ENCODE measurements at regions not wholly inside any gene's neighbourhood (a gene's known extent, or its start where the extent isn't known, plus 50 kb on each side); places are given as distances from the start of the nearest gene placed in this dataset.

DNA sequence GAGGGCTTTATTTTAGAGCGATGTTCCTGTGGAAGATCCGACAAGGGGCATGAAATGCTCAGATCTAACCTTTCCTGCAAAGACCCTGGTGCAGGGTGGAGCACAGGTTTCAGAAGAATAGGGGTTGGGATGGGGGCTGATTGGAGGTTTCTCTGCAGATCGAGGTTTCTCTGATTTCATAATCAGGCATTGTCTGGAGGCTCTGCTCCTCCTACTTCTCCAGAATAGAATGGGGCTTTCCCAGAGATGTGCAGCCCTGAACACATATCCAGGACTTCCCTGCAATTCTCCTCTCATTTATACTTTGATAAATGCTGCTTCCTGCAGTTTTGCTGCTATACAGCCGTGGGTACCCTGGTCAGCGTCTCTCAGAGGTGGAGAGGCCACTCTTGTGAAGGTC, 397.6 kb upstream of the BOD1L1 start:
- Mint-ChIP-seq H3K27me3 (peaks cover 12% of the 10 kb centered on the region), H3K4me3 (no peak overlapping the region), H3K9me3 (no peaks in the 10 kb centered on the region), H3K27ac (no peak overlapping the region), H3K4me1 (ENCODE audit: low read depth) (peaks cover 33% of the 10 kb centered on the region), H3K36me3 (ENCODE audit: low read depth) (no peaks in the 10 kb centered on the region)
- intact Hi-C loops (cut with micrococcal nuclease): no loop called here

GRCh38 chr4:14025891-14026290, 398.4 kb upstream of the BOD1L1 start:
- Mint-ChIP-seq H3K27ac (no peak overlapping the region), H3K4me3 (no peak overlapping the region), H3K36me3 (ENCODE audit: low read depth) (no peaks in the 10 kb centered on the region), H3K4me1 (ENCODE audit: low read depth) (peaks cover 33% of the 10 kb centered on the region), H3K27me3 (peaks cover 12% of the 10 kb centered on the region), H3K9me3 (no peaks in the 10 kb centered on the region)
- intact Hi-C loops (cut with micrococcal nuclease): no loop called here

GRCh38 chr4:14028862-14029261, 401.3 kb upstream of the BOD1L1 start:
- H3K4me3 Mint-ChIP-seq: no peak overlapping the region
- no peak overlapping the region for H3K27ac Mint-ChIP-seq
- no peaks in the 10 kb centered on the region for H3K9me3 Mint-ChIP-seq
- intact Hi-C loops (cut with micrococcal nuclease): no loop called here
- H3K36me3 Mint-ChIP-seq (ENCODE audit: low read depth): no peaks in the 10 kb centered on the region
- H3K4me1 Mint-ChIP-seq (ENCODE audit: low read depth): peaks cover 17% of the 10 kb centered on the region
- peaks cover 8% of the 10 kb centered on the region for H3K27me3 Mint-ChIP-seq

DNA sequence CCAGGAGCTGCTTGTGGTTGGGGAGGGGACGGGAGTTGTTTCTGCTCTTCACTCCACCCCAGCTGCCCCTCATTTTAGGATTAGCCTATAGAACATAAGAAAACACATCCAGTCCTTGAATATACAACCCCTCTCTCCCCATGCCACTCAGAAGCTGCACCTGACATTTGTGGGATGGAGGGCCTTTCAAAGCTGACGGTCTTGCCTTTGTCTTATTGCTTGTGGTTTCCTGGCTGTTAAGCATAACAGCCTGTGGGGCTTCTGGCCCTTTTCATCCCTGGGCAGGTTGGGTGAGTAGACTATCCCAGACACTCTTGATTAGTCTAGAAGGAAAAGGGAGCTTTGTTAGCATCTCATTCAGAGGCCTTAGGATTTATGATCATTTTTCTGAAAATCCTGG, 407.6 kb upstream of the BOD1L1 start:
- Mint-ChIP-seq H3K36me3 (ENCODE audit: low read depth) (no peaks in the 10 kb centered on the region), H3K4me3 (no peak overlapping the region), H3K9me3 (peaks cover 9% of the 10 kb centered on the region), H3K4me1 (ENCODE audit: low read depth) (no peaks in the 10 kb centered on the region), H3K27ac (no peak overlapping the region), H3K27me3 (peaks cover 3% of the 10 kb centered on the region)
- intact Hi-C loops (cut with micrococcal nuclease): no loop called here

- Mint-ChIP-seq H3K9me3 (peaks cover 9% of the 10 kb centered on the region), H3K4me3 (no peak overlapping the region)
- intact Hi-C loops (cut with micrococcal nuclease): no loop called here
Observed at GRCh38 chr4:14043203-14043602, 415.7 kb upstream of the BOD1L1 start.

DNA sequence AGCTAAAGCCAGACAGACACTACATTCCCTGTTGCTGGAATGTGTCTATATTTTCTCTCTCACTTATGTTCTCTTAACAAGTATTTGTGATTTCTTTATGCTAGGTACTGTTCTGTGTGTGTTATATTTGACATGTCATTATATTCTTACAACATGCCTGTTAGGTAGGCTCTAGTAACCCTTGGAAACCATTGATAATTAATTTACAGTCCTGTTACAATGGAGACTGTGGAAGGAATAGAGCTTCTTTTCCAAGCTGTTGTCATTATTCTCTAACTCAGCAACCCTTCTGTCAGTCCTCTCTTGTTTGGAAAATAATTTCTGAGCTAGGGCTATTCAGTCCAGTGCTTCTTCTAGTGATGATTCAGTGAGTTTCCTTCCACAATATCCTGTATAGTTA, 419.1 kb upstream of the BOD1L1 start:
- Mint-ChIP-seq H3K27ac (no peak overlapping the region), H3K36me3 (ENCODE audit: low read depth) (no peaks in the 10 kb centered on the region), H3K27me3 (no peaks in the 10 kb centered on the region), H3K4me3 (no peak overlapping the region), H3K4me1 (ENCODE audit: low read depth) (no peaks in the 10 kb centered on the region), H3K9me3 (no peaks in the 10 kb centered on the region)
- intact Hi-C loops (cut with micrococcal nuclease): no loop called here

More at GRCh38 chr4:14043203-14043602, 415.7 kb upstream of the BOD1L1 start:
- H3K27me3 Mint-ChIP-seq: no peaks in the 10 kb centered on the region
- H3K27ac Mint-ChIP-seq: no peak overlapping the region
- no peaks in the 10 kb centered on the region for H3K36me3 Mint-ChIP-seq (ENCODE audit: low read depth)
- no peaks in the 10 kb centered on the region for H3K4me1 Mint-ChIP-seq (ENCODE audit: low read depth)

DNA sequence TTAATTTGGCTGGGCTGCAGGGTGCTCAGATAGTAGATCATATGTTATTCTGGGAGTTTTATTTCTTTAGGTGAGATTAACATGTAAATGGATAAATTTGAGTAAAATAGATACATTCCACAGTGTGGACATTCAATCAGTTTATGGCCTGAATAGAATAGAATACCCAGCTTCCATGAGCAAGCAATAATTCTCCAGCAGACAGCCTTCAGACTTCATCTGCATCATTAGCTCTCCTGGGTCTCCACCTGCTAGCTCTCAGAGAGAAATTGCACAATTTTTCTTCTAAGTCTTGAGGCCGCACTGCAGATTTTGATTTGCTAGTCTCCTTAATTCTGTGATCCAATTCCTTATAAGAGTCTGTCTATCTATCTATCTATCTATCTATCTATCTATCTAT, 420.3 kb upstream of the BOD1L1 start:
- H3K36me3 Mint-ChIP-seq (ENCODE audit: low read depth): no peaks in the 10 kb centered on the region
- intact Hi-C loops (cut with micrococcal nuclease): no loop called here
- H3K9me3 Mint-ChIP-seq: no peaks in the 10 kb centered on the region
- H3K4me3 Mint-ChIP-seq: no peak overlapping the region
- H3K27me3 Mint-ChIP-seq: no peaks in the 10 kb centered on the region
- no peak overlapping the region for H3K27ac Mint-ChIP-seq
- H3K4me1 Mint-ChIP-seq (ENCODE audit: low read depth): no peaks in the 10 kb centered on the region

DNA sequence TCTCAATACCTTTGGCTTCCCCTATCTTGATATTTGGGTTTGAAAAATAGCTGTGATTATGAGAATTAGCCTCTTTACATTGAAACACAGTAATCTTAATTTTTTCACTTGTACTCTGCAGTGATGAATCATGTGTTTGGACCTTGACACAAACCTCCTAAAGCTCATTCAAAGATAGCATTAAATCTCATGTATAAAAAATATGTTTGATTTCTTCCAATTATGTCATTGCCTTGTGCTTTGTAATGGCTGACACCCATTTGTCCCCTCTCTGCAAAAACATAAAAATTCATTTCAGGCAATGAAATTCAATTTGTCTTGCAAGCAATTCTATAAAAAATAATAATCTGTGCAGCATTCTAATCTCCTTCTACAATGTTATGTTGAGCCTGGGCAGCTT, 422.4 kb upstream of the BOD1L1 start:
- H3K4me3 Mint-ChIP-seq: no peak overlapping the region
- no peaks in the 10 kb centered on the region for H3K36me3 Mint-ChIP-seq (ENCODE audit: low read depth)
- intact Hi-C loops (cut with micrococcal nuclease): no loop called here
- H3K27me3 Mint-ChIP-seq: no peaks in the 10 kb centered on the region
- H3K27ac Mint-ChIP-seq: no peak overlapping the region
- no peaks in the 10 kb centered on the region for H3K9me3 Mint-ChIP-seq
- H3K4me1 Mint-ChIP-seq (ENCODE audit: low read depth): no peaks in the 10 kb centered on the region

- Mint-ChIP-seq H3K4me1 (ENCODE audit: low read depth) (no peaks in the 10 kb centered on the region), H3K27ac (no peak overlapping the region), H3K4me3 (no peak overlapping the region), H3K27me3 (peaks cover 1% of the 10 kb centered on the region), H3K36me3 (ENCODE audit: low read depth) (no peaks in the 10 kb centered on the region), H3K9me3 (no peaks in the 10 kb centered on the region)
- intact Hi-C loops (cut with micrococcal nuclease): no loop called here
Observed at GRCh38 chr4:14053291-14053690, 425.8 kb upstream of the BOD1L1 start.

GRCh38 chr4:14054391-14054790, 426.9 kb upstream of the BOD1L1 start:
- Mint-ChIP-seq H3K27me3 (peaks cover 1% of the 10 kb centered on the region), H3K36me3 (ENCODE audit: low read depth) (no peaks in the 10 kb centered on the region), H3K4me3 (no peak overlapping the region), H3K27ac (no peak overlapping the region), H3K9me3 (no peaks in the 10 kb centered on the region), H3K4me1 (ENCODE audit: low read depth) (no peaks in the 10 kb centered on the region)
- intact Hi-C loops (cut with micrococcal nuclease): no loop called here

DNA sequence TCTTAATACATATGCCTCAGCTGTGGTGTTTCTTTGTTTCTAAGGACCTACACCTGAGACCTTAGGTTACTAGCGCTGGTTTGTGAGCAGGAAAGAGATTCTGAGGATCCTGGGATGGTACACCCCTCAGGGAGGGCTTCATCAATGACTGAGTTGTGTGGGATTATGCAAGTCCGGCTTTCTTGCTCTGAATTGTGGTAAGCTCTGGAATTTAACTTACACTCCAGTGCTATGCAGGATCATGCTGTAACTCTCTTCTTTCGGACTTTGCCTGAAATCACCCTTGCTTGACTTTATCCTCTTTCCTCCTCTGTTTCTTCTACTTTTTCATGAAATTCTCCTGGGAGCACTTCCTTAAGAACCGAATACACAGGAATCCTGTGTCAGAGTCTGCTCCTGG, 431.5 kb upstream of the BOD1L1 start:
- peaks cover 1% of the 10 kb centered on the region for H3K27me3 Mint-ChIP-seq
- H3K4me1 Mint-ChIP-seq (ENCODE audit: low read depth): no peaks in the 10 kb centered on the region
- no peaks in the 10 kb centered on the region for H3K9me3 Mint-ChIP-seq
- H3K4me3 Mint-ChIP-seq: no peak overlapping the region
- H3K36me3 Mint-ChIP-seq (ENCODE audit: low read depth): no peaks in the 10 kb centered on the region
- no peak overlapping the region for H3K27ac Mint-ChIP-seq
- intact Hi-C loops (cut with micrococcal nuclease): no loop called here

GRCh38 chr4:14064984-14065383, 437.5 kb upstream of the BOD1L1 start:
- no peaks in the 10 kb centered on the region for H3K9me3 Mint-ChIP-seq
- intact Hi-C loops (cut with micrococcal nuclease): no loop called here
- no peak overlapping the region for H3K4me3 Mint-ChIP-seq
- no peak overlapping the region for H3K27ac Mint-ChIP-seq
- H3K36me3 Mint-ChIP-seq (ENCODE audit: low read depth): no peaks in the 10 kb centered on the region
- H3K4me1 Mint-ChIP-seq (ENCODE audit: low read depth): no peaks in the 10 kb centered on the region
- no peaks in the 10 kb centered on the region for H3K27me3 Mint-ChIP-seq

GRCh38 chr4:14065406-14065805, 437.9 kb upstream of the BOD1L1 start:
- no peak overlapping the region for H3K4me3 Mint-ChIP-seq
- no peak overlapping the region for H3K27ac Mint-ChIP-seq
- no peaks in the 10 kb centered on the region for H3K36me3 Mint-ChIP-seq (ENCODE audit: low read depth)
- H3K4me1 Mint-ChIP-seq (ENCODE audit: low read depth): no peaks in the 10 kb centered on the region
- no peaks in the 10 kb centered on the region for H3K9me3 Mint-ChIP-seq
- peaks cover 1% of the 10 kb centered on the region for H3K27me3 Mint-ChIP-seq
- intact Hi-C loops (cut with micrococcal nuclease): no loop called here

- H3K36me3 Mint-ChIP-seq (ENCODE audit: low read depth): no peaks in the 10 kb centered on the region
Observed at GRCh38 chr4:14066979-14067378, 439.5 kb upstream of the BOD1L1 start.

DNA sequence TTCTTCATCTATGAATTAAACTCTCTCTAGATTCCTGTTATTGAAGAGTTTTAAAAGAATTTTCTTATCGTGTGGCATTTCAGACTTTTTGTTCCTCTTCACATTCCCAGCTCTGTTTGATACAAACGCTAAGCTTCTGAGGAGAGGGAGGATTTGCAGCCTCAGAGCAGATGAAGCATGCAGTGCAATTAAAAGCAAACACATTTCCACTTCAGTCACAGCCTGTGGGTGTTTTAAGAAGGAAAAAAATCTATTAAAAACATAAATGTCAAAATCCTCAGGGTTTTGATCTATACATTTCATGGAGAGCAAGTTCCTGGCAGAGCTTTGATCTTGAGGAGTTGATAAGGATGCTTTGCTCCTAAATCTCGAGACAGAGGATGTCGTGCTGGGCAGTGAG, 442.4 kb upstream of the BOD1L1 start:
- Mint-ChIP-seq H3K27ac (no peak overlapping the region), H3K4me3 (no peak overlapping the region), H3K4me1 (ENCODE audit: low read depth) (peaks cover 2% of the 10 kb centered on the region), H3K9me3 (peaks cover 28% of the 10 kb centered on the region), H3K27me3 (peaks cover 1% of the 10 kb centered on the region), H3K36me3 (ENCODE audit: low read depth) (no peaks in the 10 kb centered on the region)
- intact Hi-C loops (cut with micrococcal nuclease): no loop called here

More at GRCh38 chr4:14066979-14067378, 439.5 kb upstream of the BOD1L1 start:
- H3K4me3 Mint-ChIP-seq: no peak overlapping the region
- no peak overlapping the region for H3K27ac Mint-ChIP-seq
- peaks cover 1% of the 10 kb centered on the region for H3K27me3 Mint-ChIP-seq
- intact Hi-C loops (cut with micrococcal nuclease): no loop called here
- H3K9me3 Mint-ChIP-seq: peaks cover 8% of the 10 kb centered on the region
- no peaks in the 10 kb centered on the region for H3K4me1 Mint-ChIP-seq (ENCODE audit: low read depth)

Measured in dendritic cell treated with granulocyte-macrophage colony-stimulating factor and Interleukin-4, amounts not matched to agents 40 ng/mL and 50 ng/mL, for 4 days (primary cell).